ENCODE measurements at regions not wholly inside any gene's neighbourhood (a gene's known extent, or its start where the extent isn't known, plus 50 kb on each side); places are given as distances from the start of the nearest gene placed in this dataset.

DNA sequence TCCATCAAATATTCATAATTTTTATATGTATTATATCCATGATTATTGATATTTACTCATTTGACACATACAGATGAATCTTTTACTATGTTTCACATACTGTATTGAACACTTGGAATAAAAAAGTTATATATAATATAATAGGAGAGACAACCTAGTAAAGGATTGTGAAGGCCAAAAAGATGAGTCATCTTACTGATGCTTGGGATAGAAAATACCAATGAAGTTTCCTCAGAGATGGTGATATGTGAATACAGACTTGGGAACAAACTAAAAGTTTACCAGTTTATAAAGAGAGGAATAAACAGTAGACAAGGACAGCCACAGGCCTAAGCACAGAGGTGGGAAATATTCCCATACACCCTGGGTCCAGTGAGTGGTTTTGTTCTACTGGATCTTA, 743.9 kb upstream of the FLRT2 start:
- DNase-seq (no peak), ATAC-seq (ENCODE audit: poor library complexity) (no peak)
- no peaks in the 10 kb centered on the region for H3K27me3 ChIP-seq (ENCODE audit: control insufficient read depth in 1 of 2, insufficient read depth in 2 of 2, low read length in 2 of 2)
- H3K4me3 ChIP-seq (ENCODE audit: low read length) = no peak overlapping the region
- no peak overlapping the region for H3K4me3 Mint-ChIP-seq
- CTCF ChIA-PET = no interaction called here
- no peaks in the 10 kb centered on the region for H3K4me1 ChIP-seq (ENCODE audit: insufficient read depth, low read length)
- H3K9me3 ChIP-seq (ENCODE audit: control insufficient read depth in 1 of 2, insufficient read depth in 1 of 2, low read length in 2 of 2) = peaks cover 0 to 7% of the 10 kb centered on the region in 2 experiments
- no peaks in the 10 kb centered on the region for H3K36me3 ChIP-seq (ENCODE audit: insufficient read depth, low read length)
- TF ChIP-seq, protein P1, sequence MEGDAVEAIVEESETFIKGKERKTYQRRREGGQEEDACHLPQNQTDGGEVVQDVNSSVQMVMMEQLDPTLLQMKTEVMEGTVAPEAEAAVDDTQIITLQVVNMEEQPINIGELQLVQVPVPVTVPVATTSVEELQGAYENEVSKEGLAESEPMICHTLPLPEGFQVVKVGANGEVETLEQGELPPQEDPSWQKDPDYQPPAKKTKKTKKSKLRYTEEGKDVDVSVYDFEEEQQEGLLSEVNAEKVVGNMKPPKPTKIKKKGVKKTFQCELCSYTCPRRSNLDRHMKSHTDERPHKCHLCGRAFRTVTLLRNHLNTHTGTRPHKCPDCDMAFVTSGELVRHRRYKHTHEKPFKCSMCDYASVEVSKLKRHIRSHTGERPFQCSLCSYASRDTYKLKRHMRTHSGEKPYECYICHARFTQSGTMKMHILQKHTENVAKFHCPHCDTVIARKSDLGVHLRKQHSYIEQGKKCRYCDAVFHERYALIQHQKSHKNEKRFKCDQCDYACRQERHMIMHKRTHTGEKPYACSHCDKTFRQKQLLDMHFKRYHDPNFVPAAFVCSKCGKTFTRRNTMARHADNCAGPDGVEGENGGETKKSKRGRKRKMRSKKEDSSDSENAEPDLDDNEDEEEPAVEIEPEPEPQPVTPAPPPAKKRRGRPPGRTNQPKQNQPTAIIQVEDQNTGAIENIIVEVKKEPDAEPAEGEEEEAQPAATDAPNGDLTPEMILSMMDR (IDR thresholded peaks at IDR 0.05) = no peak
- peaks cover 20% of the 10 kb centered on the region for H3K9me3 Mint-ChIP-seq
- no peak overlapping the region for H3K27ac ChIP-seq (ENCODE audit: low read depth in 1 of 2, low read length in 2 of 2)
- no peaks in the 10 kb centered on the region for H3K36me3 Mint-ChIP-seq (ENCODE audit: low read depth)
- no peaks in the 10 kb centered on the region for H3K27me3 Mint-ChIP-seq
- intact Hi-C loops (cut with DNase I, micrococcal nuclease) = no loop called here
- no peaks in the 10 kb centered on the region for H3K4me1 Mint-ChIP-seq (ENCODE audit: low read depth)
- POLR2A ChIA-PET = no interaction called here
- H3K27ac Mint-ChIP-seq = no peak overlapping the region

DNA sequence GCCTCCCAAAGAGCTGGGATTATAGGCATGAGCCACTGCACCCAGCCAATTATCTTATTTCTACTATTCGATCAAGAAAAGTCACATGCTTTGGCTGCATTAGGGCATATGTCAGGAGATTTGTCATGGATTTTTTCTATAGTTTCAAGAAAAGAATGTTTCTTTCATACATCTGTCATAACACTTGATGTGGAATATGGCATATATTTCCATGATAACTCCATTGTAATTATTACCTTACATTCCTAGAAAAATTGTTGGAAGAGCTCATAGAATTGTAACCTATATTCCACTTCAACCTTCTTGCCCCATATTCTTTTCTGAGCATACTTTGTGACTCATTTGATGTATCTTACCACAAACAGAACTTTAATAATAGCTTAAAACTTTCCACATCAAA, 740.9 kb upstream of the FLRT2 start:
- H3K9me3 ChIP-seq (ENCODE audit: control insufficient read depth in 1 of 2, insufficient read depth in 1 of 2, low read length in 2 of 2) = peaks cover 0 to 7% of the 10 kb centered on the region in 2 experiments
- TF ChIP-seq, protein P1 (IDR thresholded peaks at IDR 0.05) = no peak
- H3K4me1 ChIP-seq (ENCODE audit: insufficient read depth, low read length) = no peaks in the 10 kb centered on the region
- H3K27me3 ChIP-seq (ENCODE audit: control insufficient read depth in 1 of 2, insufficient read depth in 2 of 2, low read length in 2 of 2) = no peaks in the 10 kb centered on the region
- intact Hi-C loops (cut with DNase I, micrococcal nuclease) = no loop called here
- H3K27ac ChIP-seq (ENCODE audit: low read depth in 1 of 2, low read length in 2 of 2) = no peak overlapping the region
- ChIA-PET POLR2A (interaction anchor here (0.7 kb wide), 1 partner anchor 502 kb away, joined by 3 read pairs; no protein-coding TSS in a partner anchor), CTCF (interaction anchor here (0.6 kb wide), 1 partner anchor 26 kb away, joined by 3 read pairs; no protein-coding TSS in a partner anchor)
- Mint-ChIP-seq H3K4me1 (ENCODE audit: low read depth) (no peaks in the 10 kb centered on the region), H3K36me3 (ENCODE audit: low read depth) (no peaks in the 10 kb centered on the region), H3K27ac (no peak overlapping the region), H3K9me3 (peaks cover 14% of the 10 kb centered on the region), H3K27me3 (no peaks in the 10 kb centered on the region), H3K4me3 (no peak overlapping the region)
- ATAC-seq (ENCODE audit: poor library complexity) = no peak
- DNase-seq = no peak
- no peak overlapping the region for H3K4me3 ChIP-seq (ENCODE audit: low read length)
- H3K36me3 ChIP-seq (ENCODE audit: insufficient read depth, low read length) = no peaks in the 10 kb centered on the region

DNA sequence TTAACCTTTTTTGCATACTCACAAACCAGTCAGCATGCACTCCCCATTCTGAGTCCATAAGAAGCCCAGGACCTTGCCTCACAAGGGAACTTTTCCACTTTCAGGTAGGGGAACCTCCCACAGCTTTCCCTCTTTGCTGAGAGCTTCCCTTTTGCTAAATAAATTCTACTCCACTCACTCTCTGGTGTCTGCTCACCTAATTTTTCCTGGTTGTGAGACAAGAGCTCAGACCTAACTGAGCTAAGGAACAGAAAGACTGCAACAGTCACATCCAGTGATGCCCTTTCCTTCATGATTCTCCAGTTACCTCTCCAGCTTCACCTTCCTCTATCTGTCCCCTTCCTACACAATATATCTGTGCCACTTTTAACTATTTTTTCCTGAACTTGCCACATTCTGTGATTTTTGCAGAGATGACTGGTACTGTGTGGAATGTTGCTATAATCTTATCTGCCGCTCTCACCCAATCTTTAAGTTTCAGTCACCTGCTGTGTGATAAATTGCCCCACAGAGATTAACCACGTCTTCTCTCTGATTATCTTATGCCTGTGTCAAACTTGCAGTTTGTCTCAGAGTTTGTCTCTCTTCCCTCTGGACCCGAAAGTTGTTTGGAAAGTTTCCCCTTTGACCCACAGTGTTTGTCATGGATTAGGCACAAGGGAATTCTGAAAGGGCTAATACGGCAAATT, 737.1 kb upstream of the FLRT2 start:
- ChIA-PET CTCF (no interaction called here), POLR2A (no interaction called here)
- Mint-ChIP-seq H3K9me3 (peaks cover 18% of the 10 kb centered on the region), H3K36me3 (ENCODE audit: low read depth) (no peaks in the 10 kb centered on the region), H3K27ac (no peak overlapping the region), H3K27me3 (no peaks in the 10 kb centered on the region), H3K4me3 (no peak overlapping the region), H3K4me1 (ENCODE audit: low read depth) (no peaks in the 10 kb centered on the region)
- peaks cover 0 to 5% of the 10 kb centered on the region in 2 experiments for H3K9me3 ChIP-seq (ENCODE audit: control insufficient read depth in 1 of 2, insufficient read depth in 1 of 2, low read length in 2 of 2)
- H3K4me1 ChIP-seq (ENCODE audit: insufficient read depth, low read length) = no peaks in the 10 kb centered on the region
- H3K27ac ChIP-seq (ENCODE audit: low read depth in 1 of 2, low read length in 2 of 2) = no peak overlapping the region
- TF ChIP-seq, protein P1 (IDR thresholded peaks at IDR 0.05) = no peak
- no peaks in the 10 kb centered on the region for H3K27me3 ChIP-seq (ENCODE audit: control insufficient read depth in 1 of 2, insufficient read depth in 2 of 2, low read length in 2 of 2)
- intact Hi-C loops (cut with DNase I, micrococcal nuclease) = no loop called here
- ATAC-seq (ENCODE audit: poor library complexity) = no peak
- H3K36me3 ChIP-seq (ENCODE audit: insufficient read depth, low read length) = no peaks in the 10 kb centered on the region
- H3K4me3 ChIP-seq (ENCODE audit: low read length) = no peak overlapping the region
- DNase-seq = no peak

Measured in CD4-positive, alpha-beta T cell (primary cell).